ENCODE measurements at regions not wholly inside any gene's neighbourhood (a gene's known extent, or its start where the extent isn't known, plus 50 kb on each side); places are given as distances from the start of the nearest gene placed in this dataset.

DNA sequence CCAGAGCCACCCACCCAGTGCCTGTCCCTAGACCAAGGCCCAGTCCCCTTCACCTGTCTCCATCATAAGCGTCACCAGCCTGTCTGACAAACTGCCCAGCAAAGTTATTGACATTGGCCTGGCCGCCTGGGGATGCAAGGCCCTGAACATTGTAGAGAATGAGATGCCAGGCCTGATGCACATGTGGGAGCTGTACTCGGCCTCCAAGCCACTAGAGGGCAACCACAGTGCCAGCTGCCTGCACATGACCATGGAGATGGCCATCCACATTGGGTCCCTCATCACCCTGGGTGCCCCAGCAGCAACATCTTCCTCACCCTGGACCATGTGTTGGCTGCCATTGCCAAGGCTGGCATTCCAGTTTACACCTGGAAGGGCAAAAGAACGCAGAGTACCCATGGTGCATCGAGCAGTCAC, 63.7 kb upstream of the ANTXRL start:
- Histone ChIP-seq H3K36me3 (ENCODE audit: insufficient read depth, low read length) (0 out of 2 replicates have a peak, but pooled peaks cover 4% of the 10 kb centered on the region), H3K27me3 (ENCODE audit: insufficient read depth, low read length, poor library complexity, severe bottlenecking) (no peaks in the 10 kb centered on the region), H4K20me1 (ENCODE audit: insufficient read depth, low read length, poor library complexity, severe bottlenecking) (no peaks in the 10 kb centered on the region), H3K4me2 (ENCODE audit: low read depth, low read length, poor library complexity, severe bottlenecking) (no peak overlapping the region), H3K9me2 (replicated peaks; ENCODE audit: low read depth, low read length) (no peaks in the 10 kb centered on the region), H3K4me3 (ENCODE audit: low read length, poor library complexity, severe bottlenecking) (no peak overlapping the region), H2AFZ (ENCODE audit: low read length) (no peak overlapping the region), H3F3A (ENCODE audit: low read depth) (0 out of 2 replicates have a peak, but pooled peaks cover 3% of the 10 kb centered on the region), H3K79me2 (ENCODE audit: insufficient read depth, low read length) (no peaks in the 10 kb centered on the region), H3K4me1 (ENCODE audit: insufficient read depth, low read length, poor library complexity, severe bottlenecking) (peaks cover 34% of the 10 kb centered on the region), H3K9ac (ENCODE audit: low read depth, low read length, poor library complexity, severe bottlenecking) (no peak overlapping the region), H3K9me3 (ENCODE audit: insufficient read depth, low read depth, low read length) (no peaks in the 10 kb centered on the region)
- TF ChIP-seq EZH2phosphoT487 (IDR thresholded peaks at IDR 0.05; ENCODE audit: borderline replicate concordance): no peak
- TF ChIP-seq CTCF (conservative IDR thresholded peaks at IDR 0.05; ENCODE audit: low read length): peak; percentile 54

GRCh38 chr10:46223626-46224413, 63.0 kb upstream of the ANTXRL start:
- Histone ChIP-seq H3K4me2 (ENCODE audit: low read depth, low read length, poor library complexity, severe bottlenecking) (no peak overlapping the region), H3F3A (ENCODE audit: low read depth) (0 out of 2 replicates have a peak, but pooled peaks cover 3% of the 10 kb centered on the region), H3K36me3 (ENCODE audit: insufficient read depth, low read length) (0 out of 2 replicates have a peak, but pooled peaks cover 4% of the 10 kb centered on the region), H3K9me3 (ENCODE audit: insufficient read depth, low read depth, low read length) (no peaks in the 10 kb centered on the region), H4K20me1 (ENCODE audit: insufficient read depth, low read length, poor library complexity, severe bottlenecking) (no peaks in the 10 kb centered on the region), H3K4me1 (ENCODE audit: insufficient read depth, low read length, poor library complexity, severe bottlenecking) (peaks cover 33% of the 10 kb centered on the region), H2AFZ (ENCODE audit: low read length) (no peak overlapping the region), H3K9ac (ENCODE audit: low read depth, low read length, poor library complexity, severe bottlenecking) (no peak overlapping the region), H3K4me3 (ENCODE audit: low read length, poor library complexity, severe bottlenecking) (no peak overlapping the region), H3K79me2 (ENCODE audit: insufficient read depth, low read length) (no peaks in the 10 kb centered on the region), H3K9me2 (replicated peaks; ENCODE audit: low read depth, low read length) (no peaks in the 10 kb centered on the region), H3K27me3 (ENCODE audit: insufficient read depth, low read length, poor library complexity, severe bottlenecking) (no peaks in the 10 kb centered on the region)
- TF ChIP-seq EZH2phosphoT487 (IDR thresholded peaks at IDR 0.05; ENCODE audit: borderline replicate concordance): no peak
- no peak for TF ChIP-seq CTCF (conservative IDR thresholded peaks at IDR 0.05; ENCODE audit: low read length)

- TF ChIP-seq EZH2phosphoT487 (IDR thresholded peaks at IDR 0.05; ENCODE audit: borderline replicate concordance): no peak
- TF ChIP-seq CTCF (conservative IDR thresholded peaks at IDR 0.05; ENCODE audit: low read length): no peak
- H2AFZ ChIP-seq (ENCODE audit: low read length): no peak overlapping the region
- no peak overlapping the region for H3K4me2 ChIP-seq (ENCODE audit: low read depth, low read length, poor library complexity, severe bottlenecking)
- H4K20me1 ChIP-seq (ENCODE audit: insufficient read depth, low read length, poor library complexity, severe bottlenecking): no peaks in the 10 kb centered on the region
- H3F3A ChIP-seq (ENCODE audit: low read depth): no peaks in the 10 kb centered on the region
- no peaks in the 10 kb centered on the region for H3K27me3 ChIP-seq (ENCODE audit: insufficient read depth, low read length, poor library complexity, severe bottlenecking)
- H3K4me3 ChIP-seq (ENCODE audit: low read length, poor library complexity, severe bottlenecking): no peak overlapping the region
- no peaks in the 10 kb centered on the region for H3K79me2 ChIP-seq (ENCODE audit: insufficient read depth, low read length)
- 0 out of 2 replicates have a peak, but pooled peaks cover 4% of the 10 kb centered on the region for H3K36me3 ChIP-seq (ENCODE audit: insufficient read depth, low read length)
- no peaks in the 10 kb centered on the region for H3K9me3 ChIP-seq (ENCODE audit: insufficient read depth, low read depth, low read length)
- H3K4me1 ChIP-seq (ENCODE audit: insufficient read depth, low read length, poor library complexity, severe bottlenecking): peaks cover 28% of the 10 kb centered on the region
- H3K9me2 ChIP-seq (replicated peaks; ENCODE audit: low read depth, low read length): no peaks in the 10 kb centered on the region
- no peak overlapping the region for H3K9ac ChIP-seq (ENCODE audit: low read depth, low read length, poor library complexity, severe bottlenecking)
Measured at GRCh38 chr10:46224414-46224682, 62.4 kb upstream of the ANTXRL start.
